ENCODE measurements at regions not wholly inside any gene's neighbourhood (a gene's known extent, or its start where the extent isn't known, plus 50 kb on each side); places are given as distances from the start of the nearest gene placed in this dataset.

DNA sequence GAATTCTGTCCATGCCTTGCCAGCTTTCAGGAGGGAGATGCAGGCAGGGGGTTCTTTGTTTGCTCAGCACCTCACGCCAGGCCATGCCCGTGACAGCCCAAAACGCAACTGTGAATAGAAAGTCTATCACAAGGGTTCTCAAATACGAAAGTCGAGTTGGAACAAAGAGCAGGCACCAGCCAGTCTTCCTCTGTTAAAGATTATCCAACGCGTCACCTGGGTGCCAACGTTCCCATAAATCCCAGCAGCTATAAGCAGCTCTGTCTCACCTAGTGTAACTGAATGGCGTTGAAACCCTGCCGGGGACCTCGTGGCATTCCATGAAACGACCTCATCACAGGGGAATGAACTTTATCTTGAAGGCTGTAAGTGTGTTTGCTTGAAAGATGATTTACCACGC lies 84.8 kb upstream of the GATA6 start:
- no peak for TF ChIP-seq POLR2A (IDR thresholded peaks at IDR 0.05; ENCODE audit: low read depth, low read length)
- no peak for TF ChIP-seq POLR2AphosphoS5 (IDR thresholded peaks at IDR 0.05; ENCODE audit: low read depth, low read length)
- TF ChIP-seq SPI1 (IDR thresholded peaks at IDR 0.05; ENCODE audit: low read depth, low read length): no peak
- no peak for TF ChIP-seq PAX5 (IDR thresholded peaks at IDR 0.05; ENCODE audit: insufficient read depth, low read length, severe bottlenecking)
- no peak for TF ChIP-seq POU2F2 (IDR thresholded peaks at IDR 0.05; ENCODE audit: low read depth, low read length)
- TF ChIP-seq TAF1 (IDR thresholded peaks at IDR 0.05; ENCODE audit: low read depth, low read length): no peak
